ENCODE measurements at regions not wholly inside any gene's neighbourhood (a gene's known extent, or its start where the extent isn't known, plus 50 kb on each side); places are given as distances from the start of the nearest gene placed in this dataset.

DNA sequence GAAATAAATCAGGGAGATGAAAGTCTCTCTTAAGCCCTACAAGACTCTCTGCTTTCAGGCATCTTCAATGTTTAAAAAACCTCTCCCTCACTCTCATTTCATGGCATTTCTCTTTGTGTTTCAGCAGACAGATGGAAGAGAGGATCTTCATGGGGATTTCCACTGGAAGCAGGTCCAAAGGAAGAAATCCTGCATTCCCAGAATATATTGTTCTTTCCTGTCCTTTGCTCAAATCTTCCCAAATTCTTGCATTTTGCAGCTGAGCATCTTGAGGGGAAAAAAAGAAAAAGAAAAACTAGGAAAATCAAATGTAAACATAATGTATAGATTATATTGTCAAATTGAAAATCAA is 382.2 kb downstream of the ENC1 start:
- DNase-seq (ENCODE audit: low spot score), result no peak

- peak; percentile 73 for DNase-seq (ENCODE audit: low spot score)
Observed at GRCh38 chr5:74257645-74258313, 382.7 kb downstream of the ENC1 start.

DNA sequence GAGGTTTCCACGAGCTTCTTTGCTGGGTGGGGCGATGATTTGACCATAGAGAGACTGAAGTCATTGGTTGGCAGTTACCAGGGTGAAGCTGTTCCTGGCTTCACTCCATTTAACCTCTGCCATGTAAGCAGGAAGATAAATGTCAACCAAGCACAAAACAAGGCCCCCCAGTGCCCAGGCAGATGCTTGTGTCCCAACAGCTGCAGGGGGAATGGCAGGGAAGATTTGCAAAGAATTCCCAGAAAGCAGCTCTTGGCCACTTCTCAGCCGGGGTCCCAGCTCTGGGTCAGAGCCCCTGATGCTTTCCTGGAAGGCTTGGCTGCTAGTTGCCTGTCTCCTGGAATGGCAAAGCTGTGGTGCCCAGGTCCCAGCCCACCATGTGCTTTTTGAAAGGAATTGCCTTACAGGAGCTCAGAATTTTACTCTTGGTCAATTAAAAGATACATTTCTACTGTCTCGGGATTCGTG is 383.4 kb downstream of the ENC1 start:
- no peak for DNase-seq (ENCODE audit: low spot score)

DNA sequence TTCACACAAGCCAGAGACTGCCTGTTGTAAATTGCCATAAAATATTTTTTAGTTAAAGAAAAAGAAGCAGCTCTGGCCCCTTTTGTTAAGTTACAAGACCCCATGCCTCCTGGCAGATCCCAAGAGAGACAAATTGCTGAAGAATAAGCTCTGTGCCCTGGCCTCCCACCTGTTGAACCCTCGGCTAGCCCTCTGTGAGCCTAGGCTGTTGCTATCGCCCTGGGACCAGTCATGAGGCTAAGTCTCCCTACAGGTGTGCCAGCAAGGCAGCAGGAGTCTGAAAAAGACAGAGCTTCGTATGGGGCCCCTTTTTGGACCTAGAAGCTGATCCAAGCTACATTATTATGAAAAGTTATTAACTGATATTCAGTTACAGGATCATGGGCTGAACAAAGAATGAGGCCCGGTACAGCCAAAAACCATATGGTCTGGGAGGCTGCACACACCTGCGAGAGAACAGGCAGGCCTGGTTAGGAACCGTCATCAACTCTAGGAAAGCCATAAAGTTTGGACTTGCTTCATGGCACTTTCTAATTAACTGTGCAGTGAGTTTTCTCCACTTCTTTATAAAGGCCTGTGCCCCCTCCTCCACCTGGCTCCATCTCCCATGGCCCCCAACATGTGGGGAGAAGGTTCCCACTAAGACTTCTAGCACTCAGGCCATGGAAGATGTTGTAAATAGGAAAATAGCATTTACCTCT is 384.7 kb downstream of the ENC1 start:
- no peak for DNase-seq (ENCODE audit: low spot score)

- DNase-seq (ENCODE audit: low spot score), result no peak
Observed at GRCh38 chr5:74254257-74254656, 386.3 kb downstream of the ENC1 start.

DNA sequence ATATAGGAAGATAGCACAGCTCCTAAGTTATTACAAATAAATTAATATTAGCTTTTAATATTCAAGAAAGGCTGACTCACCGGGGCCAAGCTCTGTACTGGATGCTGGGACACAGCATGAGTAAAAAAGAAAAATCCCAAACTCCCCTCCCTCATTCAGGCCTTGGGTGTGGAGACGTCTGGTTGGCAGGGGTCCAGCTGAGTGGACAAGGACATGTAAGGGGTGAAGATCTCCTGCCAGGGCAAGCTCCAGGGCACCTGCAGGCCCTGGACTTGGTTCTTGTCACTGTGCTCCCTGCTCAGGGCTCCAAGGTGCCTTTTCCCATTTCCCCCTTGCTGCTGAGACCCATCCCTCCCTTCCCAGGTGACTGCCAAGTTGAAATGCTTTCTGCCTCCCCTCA is 388.5 kb downstream of the ENC1 start:
- no peak for DNase-seq (ENCODE audit: low spot score)

DNA sequence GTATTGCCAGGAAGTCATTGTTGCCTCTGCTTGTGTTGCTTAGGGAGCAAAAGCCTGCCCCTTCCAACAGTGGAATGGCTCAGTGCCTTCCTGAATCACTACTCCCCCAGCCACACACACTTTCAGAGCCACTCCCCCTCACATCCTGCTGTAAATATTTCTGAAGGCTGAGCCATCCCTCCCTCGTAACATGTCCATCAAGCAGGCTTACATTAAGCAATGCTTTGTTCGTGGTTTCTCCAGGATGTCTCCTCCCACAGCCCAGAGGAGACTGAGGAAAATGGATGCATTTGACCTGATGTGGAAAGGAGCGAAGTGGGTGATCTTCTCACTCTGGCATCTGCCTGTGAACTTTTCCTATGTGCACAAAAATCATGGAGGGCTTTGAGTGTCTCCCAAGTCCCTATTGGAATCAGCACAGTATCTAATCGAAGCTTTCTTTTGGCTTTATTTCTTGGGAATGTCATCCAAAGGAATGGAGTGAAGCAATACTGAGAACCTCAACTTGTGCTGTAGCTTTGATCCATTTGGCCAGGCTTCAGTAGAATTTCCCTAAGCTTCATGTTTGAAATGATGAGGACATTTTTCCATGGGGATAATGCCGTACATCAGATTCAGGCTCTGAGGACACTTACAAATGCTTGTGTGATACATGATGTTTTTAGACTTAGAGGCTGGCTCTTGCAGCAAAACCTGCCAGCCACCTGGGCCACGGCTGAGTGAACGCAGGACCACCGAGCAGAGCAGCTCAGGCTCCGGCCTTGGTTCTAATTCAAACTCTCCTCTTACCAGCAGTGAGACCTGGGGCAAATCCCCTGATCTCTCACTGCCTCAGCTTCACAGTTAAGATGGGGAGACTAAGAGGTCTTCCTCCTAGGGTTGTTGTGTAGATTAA is 389.1 kb downstream of the ENC1 start:
- peak; percentile 71 for DNase-seq (ENCODE audit: low spot score)

- DNase-seq (ENCODE audit: low spot score), result no peak
Observed at GRCh38 chr5:74250304-74251102, 390.0 kb downstream of the ENC1 start.

- DNase-seq (ENCODE audit: low spot score), result no peak
Observed at GRCh38 chr5:74248576-74248975, 392.0 kb downstream of the ENC1 start.

DNA sequence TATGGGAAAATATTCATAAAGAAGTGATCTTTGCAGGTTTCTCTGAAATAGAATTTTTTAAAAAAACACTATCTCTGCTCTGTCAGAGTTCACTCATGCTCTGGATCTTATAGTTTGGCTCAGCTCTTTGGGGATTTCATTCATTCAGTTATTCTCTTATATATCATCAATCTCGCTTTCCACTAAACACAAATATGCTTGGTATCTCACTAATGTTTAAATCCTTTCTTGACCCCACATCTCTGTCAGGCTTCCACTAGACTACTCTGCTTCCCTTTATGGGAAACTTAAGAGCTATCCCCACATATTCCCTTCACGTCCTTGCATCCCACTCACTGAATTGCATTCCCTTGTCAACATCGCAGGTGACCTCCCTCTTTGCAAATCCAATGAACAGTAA is 396.1 kb downstream of the ENC1 start:
- DNase-seq (ENCODE audit: low spot score), result no peak

DNA sequence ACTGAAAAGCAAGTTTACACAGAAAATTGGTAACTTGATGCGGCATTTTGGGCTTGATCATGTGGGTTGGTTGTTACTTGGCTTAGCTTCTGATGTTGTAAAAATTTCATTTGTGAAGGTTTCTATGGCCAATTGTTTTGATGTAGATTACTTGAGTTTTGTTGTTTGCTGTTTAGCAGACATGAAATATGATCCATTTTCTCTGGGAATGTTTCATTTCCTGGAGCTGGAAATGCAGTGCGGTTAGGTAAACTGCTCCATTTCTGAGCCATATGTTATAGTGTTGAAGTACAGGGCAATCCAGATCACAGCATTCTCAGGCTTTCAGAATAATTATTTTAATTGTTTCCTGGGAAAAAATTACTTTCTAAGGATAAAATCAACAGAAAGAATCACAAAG is 396.9 kb downstream of the ENC1 start:
- no peak for DNase-seq (ENCODE audit: low spot score)

DNA sequence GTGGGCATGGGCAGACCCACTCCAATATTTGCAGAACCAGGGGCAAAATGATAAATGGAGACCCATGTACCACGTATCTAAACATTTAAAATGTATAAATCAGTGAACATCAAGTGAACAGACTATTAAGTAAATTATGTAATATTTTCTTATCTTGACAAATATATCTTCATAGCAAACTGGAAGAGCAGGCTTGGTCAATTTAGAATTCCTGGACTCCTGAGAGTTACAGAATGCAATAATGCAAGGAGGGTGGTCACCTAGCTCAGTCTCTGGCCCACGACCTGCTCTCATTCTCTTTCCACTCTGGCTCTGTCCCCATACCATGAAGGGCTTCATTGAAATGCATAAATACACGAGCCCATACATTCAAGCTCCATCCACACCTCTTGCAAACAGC is 398.0 kb downstream of the ENC1 start:
- no peak for DNase-seq (ENCODE audit: low spot score)

DNA sequence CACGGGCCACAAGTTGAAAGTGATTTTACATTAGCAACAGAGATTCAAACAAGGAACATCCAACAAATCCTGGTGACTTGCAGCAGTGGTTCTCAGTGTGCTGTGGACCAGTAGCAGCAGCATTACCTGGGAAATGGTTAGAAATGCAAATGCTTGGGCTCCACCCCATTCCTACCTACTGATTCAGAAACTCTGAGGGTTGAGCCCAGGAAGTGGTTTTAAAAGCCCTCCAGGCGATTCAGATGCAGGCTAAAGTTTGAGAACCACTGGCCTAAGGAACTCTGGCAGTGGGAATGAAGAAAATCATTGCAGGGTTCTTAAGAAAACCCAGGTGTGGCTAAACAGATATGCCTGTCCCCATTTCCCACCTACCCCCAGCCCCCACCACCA is 398.8 kb downstream of the ENC1 start:
- DNase-seq (ENCODE audit: low spot score), result peak; percentile 75

DNA sequence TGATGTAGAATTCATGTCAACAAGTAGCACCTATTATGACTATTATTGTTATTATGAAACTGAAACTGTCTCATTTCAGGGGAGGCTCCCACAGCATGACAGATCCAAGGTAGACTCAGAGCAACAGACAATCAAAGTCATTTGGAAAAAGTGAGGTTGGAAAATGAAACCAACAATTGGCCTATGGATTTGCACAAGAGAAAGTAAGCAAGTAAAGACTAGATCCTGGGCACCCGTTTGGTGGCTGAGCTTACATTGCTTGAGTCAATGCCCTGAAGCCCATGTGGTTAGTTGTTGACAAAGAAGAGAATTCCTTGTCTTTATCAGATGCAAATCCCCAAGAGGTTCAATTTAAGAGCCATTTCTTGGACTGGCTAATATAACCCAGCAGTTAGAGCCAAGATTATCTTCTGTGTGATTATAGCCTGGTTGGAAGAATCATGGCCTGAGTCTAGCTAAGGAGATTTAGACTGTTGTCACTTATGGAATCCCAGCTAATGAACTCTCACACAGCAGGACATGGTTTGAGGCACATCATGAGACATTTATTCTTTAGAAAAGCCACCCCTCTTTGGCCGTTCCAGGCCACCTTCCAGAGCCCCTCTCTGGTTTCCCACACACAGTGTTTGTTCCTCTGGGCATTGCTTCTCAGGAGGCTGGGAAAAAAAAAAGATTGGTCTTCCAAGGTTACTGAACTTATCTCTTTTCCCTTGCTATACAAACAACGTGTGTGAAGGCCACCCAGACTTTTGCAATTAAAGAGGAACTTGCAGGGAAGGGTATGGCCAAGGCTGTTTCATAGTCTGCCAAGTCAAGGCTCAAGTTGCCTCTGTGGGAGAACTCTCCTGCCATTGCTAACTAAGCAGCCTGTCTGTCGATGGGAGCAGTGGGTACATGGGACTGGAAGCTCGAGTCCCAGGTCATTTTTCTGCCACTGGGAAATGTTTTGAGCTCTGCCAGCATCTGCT is 399.5 kb downstream of the ENC1 start:
- DNase-seq (ENCODE audit: low spot score), result no peak

GRCh38 chr5:74239261-74239660 is 401.3 kb downstream of the ENC1 start:
- DNase-seq (ENCODE audit: low spot score), result no peak

GRCh38 chr5:74237571-74238145 is 402.9 kb downstream of the ENC1 start:
- DNase-seq (ENCODE audit: low spot score), result no peak

- DNase-seq (ENCODE audit: low spot score), result no peak
Observed at GRCh38 chr5:74235552-74235951, 405.0 kb downstream of the ENC1 start.

GRCh38 chr5:74233571-74233970 is 407.0 kb downstream of the ENC1 start:
- DNase-seq (ENCODE audit: low spot score), result no peak

- no peak for DNase-seq (ENCODE audit: low spot score)
Observed at GRCh38 chr5:74233091-74233490, 407.4 kb downstream of the ENC1 start.

- no peak for DNase-seq (ENCODE audit: low spot score)
Observed at GRCh38 chr5:74232276-74232675, 408.3 kb downstream of the ENC1 start.
